Breast epithelium (tissue), 3 donors: ENCODE measurements at regions not wholly inside any gene's neighbourhood (a gene's known extent, or its start where the extent isn't known, plus 50 kb on each side); places are given as distances from the start of the nearest gene placed in this dataset.
"Not testable (repeated sequence)": the region's sequence is repeated elsewhere in the genome, so short reads cannot be mapped to it uniquely, and the experiment has no call there.

ENCODE experiments used
- CTCF ChIP-seq, 3 donors: fragments of 450-650 bp; IDR thresholded peaks; one replicate each; pipeline ENCODE4 v1.5.1; 2016 to 2017; ENCODE audit warnings: antibody characterized with exemption in 3 of 3, mild to moderate bottlenecking in 3 of 3, moderate library complexity in 3 of 3
- POLR2A ChIP-seq: fragments of 450-650 bp; IDR thresholded peaks from one replicate; pipeline ENCODE4 v1.6.1; 2016; ENCODE audit warnings: antibody characterized with exemption, mild to moderate bottlenecking, moderate library complexity

- not testable (repeated sequence) for TF ChIP-seq CTCF (IDR thresholded peaks at IDR 0.05); POLR2A
Measured at GRCh38 chr15:20148679-20149078, 392.9 kb downstream of the GOLGA6L6 start.
